Common myeloid progenitor, CD34-positive (primary cell): ENCODE measurements at regions not wholly inside any gene's neighbourhood (a gene's known extent, or its start where the extent isn't known, plus 50 kb on each side); places are given as distances from the start of the nearest gene placed in this dataset.

Experiments used
- CTCF ChIA-PET: fragments of 350-600 bp; sonication (Branson Sonifier 250); formaldehyde crosslinking; loops from one replicate; lab custom pipeline; 2021; ENCODE audit warnings: antibody characterized with exemption; lab: Charles Lee
- POLR2A ChIA-PET: fragments of 350-600 bp; sonication (Branson Sonifier 250); formaldehyde crosslinking; loops from one replicate; lab custom pipeline; 2021; ENCODE audit warnings: antibody characterized with exemption; lab: Charles Lee
- DNase-seq, 3 donors: peaks; one replicate each; pipeline versions ENCODE4 v3.0.0 to v3.0.0-alpha.2; 2013
- H3K27ac ChIP-seq, 2 experiments: 1 replicate in 1 of 2; 2 replicates in 1 of 2; pipeline ENCODE4 v1.7.0; 2013; ENCODE audit warnings: inconsistent platforms in 2 of 2, low read length in 2 of 2, mild to moderate bottlenecking in 2 of 2, low read depth in 1 of 2, moderate library complexity in 1 of 2; ENCODE audit not compliant: severe bottlenecking in 2 of 2, insufficient read depth in 1 of 2, poor library complexity in 1 of 2
- H3K27me3 ChIP-seq, 5 experiments: replicated peaks in 2 of 5; 1 replicate in 3 of 5; 2 replicates in 2 of 5; pipeline versions ENCODE4 v1.6.1 to v1.7.0; 2013; ENCODE audit warnings: low read length in 4 of 5, mild to moderate bottlenecking in 2 of 5, moderate library complexity in 2 of 5, inconsistent platforms in 1 of 5; ENCODE audit not compliant: insufficient read depth in 5 of 5, control insufficient read depth in 4 of 5
- H3K36me3 ChIP-seq, 4 experiments: 1 replicate in 2 of 4; 2 replicates in 2 of 4; pipeline versions ENCODE4 v1.6.1 to v1.7.0; 2013; ENCODE audit warnings: low read length in 3 of 4, control low read depth in 1 of 4, mild to moderate bottlenecking in 1 of 4; ENCODE audit not compliant: control insufficient read depth in 4 of 4, insufficient read depth in 4 of 4
- H3K4me1 ChIP-seq, 4 experiments: 1 replicate in 3 of 4; 2 replicates in 1 of 4; pipeline versions ENCODE4 v1.6.1 to v1.7.1; 2013; ENCODE audit warnings: low read length in 3 of 4, mild to moderate bottlenecking in 3 of 4, control low read depth in 1 of 4, inconsistent platforms in 1 of 4, moderate library complexity in 1 of 4; ENCODE audit not compliant: control insufficient read depth in 4 of 4, insufficient read depth in 4 of 4; ENCODE audit errors: control extremely low read depth in 1 of 4
- H3K4me3 ChIP-seq, 7 experiments: 1 replicate in 4 of 7; 2 replicates in 3 of 7; pipeline versions ENCODE4 v1.5.1 to v1.7.0; 2013; ENCODE audit warnings: mild to moderate bottlenecking in 7 of 7, low read length in 6 of 7, moderate library complexity in 6 of 7, inconsistent platforms in 2 of 7, low read depth in 2 of 7, control low read depth in 1 of 7; ENCODE audit not compliant: insufficient read depth in 4 of 7, control insufficient read depth in 1 of 7; ENCODE audit errors: extremely low read depth in 1 of 7
- H3K9me3 ChIP-seq, 5 experiments: 1 replicate in 4 of 5; 2 replicates in 1 of 5; pipeline versions ENCODE4 v1.6.1 to v1.7.1; 2013; ENCODE audit warnings: low read length in 4 of 5, mild to moderate bottlenecking in 2 of 5, inconsistent platforms in 1 of 5, low read depth in 1 of 5, moderate library complexity in 1 of 5; ENCODE audit not compliant: control insufficient read depth in 4 of 5, insufficient read depth in 2 of 5; ENCODE audit errors: control extremely low read depth in 1 of 5
- WGBS: methylation state at CpG from one replicate; pipeline ENCODE4 v1.1.5; 2013; ENCODE audit not compliant: insufficient coverage; 5-methylcytosine and 5-hydroxymethylcytosine counted together

GRCh38 chr9:95822583-95823431, 52.7 kb upstream of the ERCC6L2 start:
- no peak for DNase-seq

DNA sequence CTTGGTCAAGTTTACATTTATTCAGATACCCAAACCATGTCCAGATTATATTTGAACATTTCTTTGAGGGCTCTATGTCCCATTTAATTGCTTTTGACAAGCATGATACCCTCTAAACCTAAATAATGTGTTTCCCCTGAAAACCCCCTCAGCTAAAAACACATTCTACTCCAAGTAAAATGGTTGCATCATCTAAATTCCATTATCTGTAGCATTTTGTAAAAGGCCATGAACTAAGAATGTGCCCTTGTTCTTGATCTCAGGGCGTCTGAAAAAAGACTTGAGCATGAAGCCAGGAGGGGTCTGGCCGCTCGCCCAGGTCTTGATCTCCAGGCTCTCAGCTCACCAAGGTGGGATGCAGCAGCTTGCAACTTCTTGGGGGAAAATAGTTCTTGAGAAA, 53.5 kb upstream of the ERCC6L2 start:
- Histone ChIP-seq H3K9me3 (no peaks in the 10 kb centered on the region), H3K27me3 (no peaks in the 10 kb centered on the region), H3K36me3 (no peaks in the 10 kb centered on the region), H3K4me1 (no peaks in the 10 kb centered on the region), H3K27ac (no peak overlapping the region), H3K4me3 (no peak overlapping the region)
- no peak for DNase-seq
- WGBS, result 100% methylated on average over 3 of the region's 3 CpGs
- ChIA-PET CTCF (no interaction called here), POLR2A (no interaction called here)

More at GRCh38 chr9:95822583-95823431, 52.7 kb upstream of the ERCC6L2 start:
- WGBS, result 96% methylated on average over 8 of the region's 11 CpGs
- Histone ChIP-seq H3K27me3 (no peaks in the 10 kb centered on the region), H3K9me3 (no peaks in the 10 kb centered on the region), H3K36me3 (no peaks in the 10 kb centered on the region), H3K27ac (no peak overlapping the region), H3K4me3 (no peak overlapping the region), H3K4me1 (no peaks in the 10 kb centered on the region)
- POLR2A ChIA-PET, result no interaction called here
- CTCF ChIA-PET, result no interaction called here

- no peaks in the 10 kb centered on the region for H3K9me3 ChIP-seq
- POLR2A ChIA-PET, result no interaction called here
- DNase-seq, result no peak
- H3K36me3 ChIP-seq, result no peaks in the 10 kb centered on the region
- H3K27ac ChIP-seq, result no peak overlapping the region
- CTCF ChIA-PET, result no interaction called here
- no peaks in the 10 kb centered on the region for H3K27me3 ChIP-seq
- H3K4me1 ChIP-seq, result no peaks in the 10 kb centered on the region
- H3K4me3 ChIP-seq, result no peak overlapping the region
- 80% methylated on average over 1 of the region's 8 CpGs for WGBS
Measured at GRCh38 chr9:95820074-95820473, 55.4 kb upstream of the ERCC6L2 start.

GRCh38 chr9:95819636-95820035, 55.9 kb upstream of the ERCC6L2 start:
- H3K4me1 ChIP-seq, result no peaks in the 10 kb centered on the region
- ChIA-PET CTCF (no interaction called here), POLR2A (no interaction called here)
- 96% methylated on average over 7 of the region's 10 CpGs for WGBS
- H3K27ac ChIP-seq, result no peak overlapping the region
- H3K4me3 ChIP-seq, result no peak overlapping the region
- H3K27me3 ChIP-seq, result no peaks in the 10 kb centered on the region
- H3K36me3 ChIP-seq, result no peaks in the 10 kb centered on the region
- H3K9me3 ChIP-seq, result no peaks in the 10 kb centered on the region
- no peak for DNase-seq

- Histone ChIP-seq H3K36me3 (peaks cover 0 to 4% (median 2%) of the 10 kb centered on the region in 4 experiments), H3K9me3 (no peaks in the 10 kb centered on the region), H3K4me1 (no peaks in the 10 kb centered on the region), H3K4me3 (no peak overlapping the region), H3K27me3 (no peaks in the 10 kb centered on the region), H3K27ac (no peak overlapping the region)
- CTCF ChIA-PET, result no interaction called here
- WGBS, result 98% methylated on average over 5 of the region's 6 CpGs
- POLR2A ChIA-PET, result no interaction called here
- DNase-seq, result no peak
Measured at GRCh38 chr9:95817205-95817604, 58.3 kb upstream of the ERCC6L2 start.

GRCh38 chr9:95816716-95817115, 58.8 kb upstream of the ERCC6L2 start:
- ChIA-PET POLR2A (no interaction called here), CTCF (no interaction called here)
- DNase-seq, result no peak
- H3K4me3 ChIP-seq, result no peak overlapping the region
- no peaks in the 10 kb centered on the region for H3K27me3 ChIP-seq
- WGBS, result 95% methylated on average over 3 of the region's 5 CpGs
- no peaks in the 10 kb centered on the region for H3K4me1 ChIP-seq
- peaks cover 0 to 4% (median 2%) of the 10 kb centered on the region in 4 experiments for H3K36me3 ChIP-seq
- H3K9me3 ChIP-seq, result no peaks in the 10 kb centered on the region
- H3K27ac ChIP-seq, result no peak overlapping the region

DNA sequence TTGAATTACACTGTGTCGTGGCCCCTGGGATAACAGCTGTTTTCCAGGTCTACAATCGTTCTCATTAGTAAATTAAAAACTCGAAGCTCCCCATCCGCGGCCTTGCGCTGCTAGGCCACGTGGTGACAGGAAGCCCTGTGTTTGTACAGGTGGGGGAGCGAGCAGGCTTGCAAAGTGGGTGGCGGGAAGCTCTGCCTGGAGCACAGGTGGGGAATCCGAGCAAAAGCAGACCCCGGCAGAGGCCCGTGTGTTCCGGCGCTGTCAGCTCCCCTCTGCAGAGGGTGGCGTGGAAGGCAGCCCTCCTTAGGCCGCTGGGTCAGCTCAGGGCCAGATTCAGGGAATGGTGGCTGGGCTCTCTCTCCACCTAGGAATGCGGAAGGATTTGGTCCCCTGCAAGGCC, 59.5 kb upstream of the ERCC6L2 start:
- Histone ChIP-seq H3K27ac (no peak overlapping the region), H3K27me3 (no peaks in the 10 kb centered on the region), H3K4me1 (no peaks in the 10 kb centered on the region), H3K9me3 (no peaks in the 10 kb centered on the region), H3K36me3 (peaks cover 0 to 4% (median 2%) of the 10 kb centered on the region in 4 experiments), H3K4me3 (no peak overlapping the region)
- no peak for DNase-seq
- 94% methylated on average over 16 of the region's 17 CpGs for WGBS
- CTCF ChIA-PET, result no interaction called here
- POLR2A ChIA-PET, result no interaction called here
